ENCODE measurements at regions not wholly inside any gene's neighbourhood (a gene's known extent, or its start where the extent isn't known, plus 50 kb on each side); places are given as distances from the start of the nearest gene placed in this dataset.

DNA sequence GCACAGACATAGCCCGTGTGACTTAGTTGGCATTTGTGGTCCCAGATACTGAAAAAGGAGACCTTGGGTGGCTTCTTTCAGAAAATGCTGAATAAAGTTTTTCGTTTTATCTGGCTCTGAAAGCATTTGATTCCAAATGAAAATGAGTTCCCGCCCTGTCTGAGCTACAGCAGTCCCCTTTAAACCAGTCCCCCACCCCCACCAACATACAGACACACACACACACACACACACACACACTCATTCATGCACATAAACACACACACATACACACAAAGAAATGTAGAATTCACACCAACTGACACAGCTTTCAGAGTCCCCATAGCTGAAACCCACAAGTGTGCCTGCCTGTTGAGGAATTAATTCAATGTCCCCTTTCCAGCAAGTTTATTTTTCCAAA lies 97.0 kb upstream of the SMARCA2 start:
- CTCF ChIA-PET: no interaction called here
- POLR2A ChIA-PET: no interaction called here
- no peaks in the 10 kb centered on the region for H3K27me3 ChIP-seq (ENCODE audit: control insufficient read depth in 2 of 2, insufficient read depth in 2 of 2, low read length in 2 of 2)

More for the DNA sequence above, 97.0 kb upstream of the SMARCA2 start:
- no TSS peak for BruUV-seq (replicated peaks)
- no peak for DNase-seq (ENCODE audit: low read depth, low spot score)
- H3K79me2 ChIP-seq (ENCODE audit: control insufficient read depth, insufficient read depth, low read length): no peaks in the 10 kb centered on the region
- no peaks in the 10 kb centered on the region for H3K9me1 ChIP-seq (replicated peaks; ENCODE audit: control insufficient read depth, extremely low read depth, insufficient read depth, low read length)
- no peak overlapping the region for H3K27ac ChIP-seq (ENCODE audit: insufficient read depth, low read depth, low read length)
- H3K4me2 ChIP-seq (ENCODE audit: insufficient read depth, low read length): no peak overlapping the region
- no peaks in the 10 kb centered on the region for H3K36me3 ChIP-seq (ENCODE audit: control insufficient read depth in 2 of 2, extremely low read depth in 1 of 2, insufficient read depth in 2 of 2, low read length in 2 of 2)
- dilution Hi-C loops (cut with MboI; ENCODE audit: extremely low pct_ligation_motif_present, low sequenced_read_pairs) (no loop called here), intact Hi-C loops (cut with micrococcal nuclease) (no loop called here)
- FAIRE-seq: no peak
- H2AFZ ChIP-seq (ENCODE audit: low read depth, low read length): no peak overlapping the region
- H3K9ac ChIP-seq (replicated peaks; ENCODE audit: extremely low read depth, insufficient read depth, low read length): no peak overlapping the region
- no peaks in the 10 kb centered on the region for H4K20me1 ChIP-seq (replicated peaks; ENCODE audit: control insufficient read depth, extremely low read depth, insufficient read depth, low read length)
- no peaks in the 10 kb centered on the region for H3K4me1 ChIP-seq (ENCODE audit: control insufficient read depth, extremely low read depth, insufficient read depth, low read length)
- H3K4me3 ChIP-seq (replicated peaks in 1 of 3; ENCODE audit: insufficient read depth in 1 of 3, low read depth in 1 of 3, low read length in 3 of 3): no peak overlapping the region
- H3K9me3 ChIP-seq (replicated peaks; ENCODE audit: control insufficient read depth, insufficient read depth, low read length): no peaks in the 10 kb centered on the region
- TF ChIP-seq CTCF (IDR thresholded peaks at IDR 0.05; ENCODE audit: extremely low read depth in 1 of 2, insufficient read depth in 1 of 2, low read depth in 1 of 2, low read length in 2 of 2) (no peak), GATA2 (IDR thresholded peaks at IDR 0.05; ENCODE audit: insufficient read depth, insufficient read length, low read depth, low read length) (no peak), POLR2A (IDR thresholded peaks at IDR 0.05; ENCODE audit: low read depth, low read length) (no peak), EZH2 (IDR thresholded peaks at IDR 0.05; ENCODE audit: borderline replicate concordance, low read depth, low read length, severe bottlenecking) (no peak), POLR2AphosphoS5 (IDR thresholded peaks at IDR 0.05; ENCODE audit: insufficient read depth, low read depth, low read length) (no peak), FOS (IDR thresholded peaks at IDR 0.05; ENCODE audit: borderline replicate concordance, insufficient read depth, low read length) (no peak), MYC (IDR thresholded peaks at IDR 0.05; ENCODE audit: low read depth, low read length) (no peak), JUN (IDR thresholded peaks at IDR 0.05; ENCODE audit: borderline replicate concordance, insufficient read depth, insufficient read length, low read depth) (no peak)
- TF ChIP-seq, protein P1, sequence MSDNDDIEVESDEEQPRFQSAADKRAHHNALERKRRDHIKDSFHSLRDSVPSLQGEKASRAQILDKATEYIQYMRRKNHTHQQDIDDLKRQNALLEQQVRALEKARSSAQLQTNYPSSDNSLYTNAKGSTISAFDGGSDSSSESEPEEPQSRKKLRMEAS (IDR thresholded peaks at IDR 0.05; ENCODE audit: insufficient read depth, insufficient read length): no peak

Data from endothelial cell of umbilical vein (primary cell).